Sigmoid colon (tissue), 4 donors: ENCODE measurements at regions not wholly inside any gene's neighbourhood (a gene's known extent, or its start where the extent isn't known, plus 50 kb on each side); places are given as distances from the start of the nearest gene placed in this dataset.
"Not testable (repeated sequence)": the region's sequence is repeated elsewhere in the genome, so short reads cannot be mapped to it uniquely, and the experiment has no call there.

Source experiments
- POLR2A ChIP-seq, 2 donors: fragments of 450-650 bp; IDR thresholded peaks; one replicate each; pipeline ENCODE4 v1.6.1; 2016; ENCODE audit warnings: antibody characterized with exemption in 2 of 2, mild to moderate bottlenecking in 2 of 2, moderate library complexity in 2 of 2
- POLR2AphosphoS5 ChIP-seq, 4 donors: sonication (generic); formaldehyde crosslinking; IDR thresholded peaks; one replicate each; pipeline ENCODE4 v1.6.1; 2017; ENCODE audit warnings: antibody characterized with exemption in 4 of 4
- TF ChIP-seq, protein P1 (sequence below), 4 experiments: fragments of 450-650 bp in 3 of 4; fragments of 200-600 bp in 1 of 4; IDR thresholded peaks; one replicate each; pipeline ENCODE4 v1.5.1; 2016 to 2019; ENCODE audit warnings: antibody characterized with exemption in 4 of 4, mild to moderate bottlenecking in 3 of 4, moderate library complexity in 2 of 4

DNA sequence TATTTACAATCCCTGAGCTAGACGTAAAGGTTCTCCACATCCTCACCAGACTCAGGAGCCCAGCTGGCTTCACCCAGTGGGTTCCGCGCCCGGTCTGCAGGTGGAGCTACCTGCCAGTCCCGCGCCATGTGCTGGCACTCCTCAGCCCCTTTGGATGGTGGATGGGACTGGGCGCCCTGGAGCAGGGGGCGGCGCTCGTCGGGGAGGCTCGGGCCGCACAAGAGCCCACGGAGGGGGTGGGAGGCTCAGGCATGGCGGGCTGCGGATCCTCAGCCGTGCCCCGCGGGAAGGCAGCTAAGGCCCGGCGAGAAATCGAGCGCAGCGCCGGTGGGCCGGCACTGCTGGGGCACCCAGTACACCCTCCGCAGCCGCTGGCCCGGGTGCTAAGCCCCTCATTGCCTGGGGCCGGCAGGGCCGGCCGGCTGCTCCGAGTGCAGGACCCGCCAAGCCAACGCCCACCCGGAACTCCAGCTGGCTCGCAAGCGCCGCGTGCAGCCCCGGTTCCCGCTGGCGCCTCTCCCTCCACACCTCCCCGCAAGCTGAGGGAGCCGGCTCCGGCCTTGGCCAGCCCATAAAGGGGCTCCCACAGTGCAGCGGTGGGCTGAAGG is 448.3 kb downstream of the COL11A1 start:
- TF ChIP-seq POLR2A, POLR2AphosphoS5 (IDR thresholded peaks at IDR 0.05): not testable (repeated sequence)
- TF ChIP-seq, protein P1, sequence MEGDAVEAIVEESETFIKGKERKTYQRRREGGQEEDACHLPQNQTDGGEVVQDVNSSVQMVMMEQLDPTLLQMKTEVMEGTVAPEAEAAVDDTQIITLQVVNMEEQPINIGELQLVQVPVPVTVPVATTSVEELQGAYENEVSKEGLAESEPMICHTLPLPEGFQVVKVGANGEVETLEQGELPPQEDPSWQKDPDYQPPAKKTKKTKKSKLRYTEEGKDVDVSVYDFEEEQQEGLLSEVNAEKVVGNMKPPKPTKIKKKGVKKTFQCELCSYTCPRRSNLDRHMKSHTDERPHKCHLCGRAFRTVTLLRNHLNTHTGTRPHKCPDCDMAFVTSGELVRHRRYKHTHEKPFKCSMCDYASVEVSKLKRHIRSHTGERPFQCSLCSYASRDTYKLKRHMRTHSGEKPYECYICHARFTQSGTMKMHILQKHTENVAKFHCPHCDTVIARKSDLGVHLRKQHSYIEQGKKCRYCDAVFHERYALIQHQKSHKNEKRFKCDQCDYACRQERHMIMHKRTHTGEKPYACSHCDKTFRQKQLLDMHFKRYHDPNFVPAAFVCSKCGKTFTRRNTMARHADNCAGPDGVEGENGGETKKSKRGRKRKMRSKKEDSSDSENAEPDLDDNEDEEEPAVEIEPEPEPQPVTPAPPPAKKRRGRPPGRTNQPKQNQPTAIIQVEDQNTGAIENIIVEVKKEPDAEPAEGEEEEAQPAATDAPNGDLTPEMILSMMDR (IDR thresholded peaks at IDR 0.05), result not testable (repeated sequence)
